ENCODE measurements at regions not wholly inside any gene's neighbourhood (a gene's known extent, or its start where the extent isn't known, plus 50 kb on each side); places are given as distances from the start of the nearest gene placed in this dataset.
"Not testable (repeated sequence)": the region's sequence is repeated elsewhere in the genome, so short reads cannot be mapped to it uniquely, and the experiment has no call there.

- TF ChIP-seq CTCF, POLR2A (IDR thresholded peaks at IDR 0.05): not testable (repeated sequence)
These were observed 321.1 kb upstream of the SPATA31A3 start for GRCh38 chr9:67313409-67313808.

Data from uterus (tissue), 2 donors.